SK-N-MC (cell line): ENCODE measurements at regions not wholly inside any gene's neighbourhood (a gene's known extent, or its start where the extent isn't known, plus 50 kb on each side); places are given as distances from the start of the nearest gene placed in this dataset.
A peak's percentile ranks its signal among the peaks of the same experiment; 100 is the strongest.

Experiments
- DNase-seq: peaks from one replicate; pipeline ENCODE4 v3.0.0-alpha.2; 2011; ENCODE audit warnings: low read depth, low spot score
- H3K27ac ChIP-seq: fragments of 200-600 bp; sonication (generic); 2 replicates; pipeline ENCODE4 v1.5.1; 2016; ENCODE audit warnings: mixed run types
- H3K36me3 ChIP-seq: fragments of 200-600 bp; sonication (generic); 2 replicates; pipeline ENCODE4 v1.6.1; 2017; ENCODE audit warnings: antibody characterized with exemption, low read length, mixed read lengths; ENCODE audit not compliant: insufficient read depth
- H3K4me3 ChIP-seq: fragments of 200-600 bp; sonication (generic); 2 replicates; pipeline ENCODE4 v1.5.1; 2016
- H3K9ac ChIP-seq: fragments of 200-600 bp; sonication (generic); 2 replicates; pipeline ENCODE4 v1.8.0; 2017; ENCODE audit warnings: mixed run types, mixed read lengths; ENCODE audit not compliant: insufficient read length
- H3K9me3 ChIP-seq: fragments of 200-600 bp; sonication (generic); 2 replicates; pipeline ENCODE4 v1.6.1; 2017; ENCODE audit warnings: low read depth, mild to moderate bottlenecking, antibody characterized with exemption, low read length, moderate library complexity, mixed read lengths
- EZH2 ChIP-seq: fragments of 200-600 bp; sonication (generic); IDR thresholded peaks from one replicate; pipeline ENCODE4 v1.6.1; 2017; ENCODE audit warnings: antibody characterized with exemption
- FOXP2 ChIP-seq: optimal IDR thresholded peaks from 2 replicates; pipeline ENCODE3; 2011; ENCODE audit warnings: mild to moderate bottlenecking, moderate library complexity; ENCODE audit not compliant: insufficient read depth; ENCODE audit errors: extremely low read length, control extremely low read depth
- POLR2AphosphoS5 ChIP-seq: IDR thresholded peaks from 2 replicates; pipeline ENCODE4 v1.6.1; 2012; ENCODE audit warnings: mild to moderate bottlenecking, low read depth, low read length, borderline replicate concordance

- Histone ChIP-seq H3K27ac (no peak overlapping the region), H3K36me3 (no peaks in the 10 kb centered on the region), H3K9me3 (no peaks in the 10 kb centered on the region), H3K9ac (no peak overlapping the region), H3K4me3 (no peak overlapping the region)
- no peak for TF ChIP-seq FOXP2
- TF ChIP-seq EZH2, result no peak
- no peak for TF ChIP-seq POLR2AphosphoS5
- DNase-seq, result no peak
Observed at GRCh38 chr6:56848105-56848504, 106.8 kb upstream of the BEND6 start.

GRCh38 chr6:56845032-56845431, 109.9 kb upstream of the BEND6 start:
- H3K9ac ChIP-seq, result no peak overlapping the region
- H3K36me3 ChIP-seq, result no peaks in the 10 kb centered on the region
- DNase-seq, result no peak
- H3K4me3 ChIP-seq, result no peak overlapping the region
- H3K27ac ChIP-seq, result no peak overlapping the region
- H3K9me3 ChIP-seq, result no peaks in the 10 kb centered on the region
- TF ChIP-seq EZH2 (no peak), FOXP2 (no peak), POLR2AphosphoS5 (no peak)

- no peak for DNase-seq
- no peak overlapping the region for H3K9ac ChIP-seq
- H3K9me3 ChIP-seq, result no peaks in the 10 kb centered on the region
- TF ChIP-seq FOXP2 (no peak), EZH2 (no peak)
- H3K4me3 ChIP-seq, result peak overlapping the region; percentile 91
- no peak overlapping the region for H3K27ac ChIP-seq
- H3K36me3 ChIP-seq, result no peaks in the 10 kb centered on the region
Observed at GRCh38 chr6:56843476-56844349, 111.2 kb upstream of the BEND6 start.

- peak overlapping the region; percentile 91 for H3K4me3 ChIP-seq
- DNase-seq, result no peak
- H3K27ac ChIP-seq, result no peak overlapping the region
- H3K36me3 ChIP-seq, result no peaks in the 10 kb centered on the region
- H3K9ac ChIP-seq, result peak overlapping the region; percentile 54
- TF ChIP-seq POLR2AphosphoS5 (no peak), FOXP2 (no peak), EZH2 (no peak)
- no peaks in the 10 kb centered on the region for H3K9me3 ChIP-seq
Observed at GRCh38 chr6:56842686-56843475, 112.0 kb upstream of the BEND6 start.

- Histone ChIP-seq H3K36me3 (no peaks in the 10 kb centered on the region), H3K4me3 (no peak overlapping the region), H3K9ac (no peak overlapping the region), H3K27ac (no peak overlapping the region), H3K9me3 (no peaks in the 10 kb centered on the region)
- no peak for DNase-seq
- no peak for TF ChIP-seq EZH2
- TF ChIP-seq POLR2AphosphoS5, result no peak
- TF ChIP-seq FOXP2, result no peak
Observed at GRCh38 chr6:56841751-56842150, 113.2 kb upstream of the BEND6 start.

GRCh38 chr6:56841381-56841749, 113.5 kb upstream of the BEND6 start:
- Histone ChIP-seq H3K9ac (no peak overlapping the region), H3K4me3 (no peak overlapping the region), H3K9me3 (no peaks in the 10 kb centered on the region), H3K27ac (no peak overlapping the region), H3K36me3 (no peaks in the 10 kb centered on the region)
- TF ChIP-seq POLR2AphosphoS5, result no peak
- TF ChIP-seq FOXP2, result no peak
- TF ChIP-seq EZH2, result no peak
- DNase-seq, result no peak

- DNase-seq, result no peak
- 0 out of 2 replicates have a peak overlapping the region, but pooled peaks have one; percentile 15 for H3K27ac ChIP-seq
- TF ChIP-seq EZH2, result no peak
- no peak for TF ChIP-seq POLR2AphosphoS5
- no peak for TF ChIP-seq FOXP2
- H3K4me3 ChIP-seq, result peak overlapping the region; percentile 26
- peak overlapping the region; percentile 29 for H3K9ac ChIP-seq
- no peaks in the 10 kb centered on the region for H3K9me3 ChIP-seq
- no peaks in the 10 kb centered on the region for H3K36me3 ChIP-seq
Observed at GRCh38 chr6:56840467-56841380, 114.2 kb upstream of the BEND6 start.

GRCh38 chr6:56839533-56840183, 115.2 kb upstream of the BEND6 start:
- H3K9ac ChIP-seq, result no peak overlapping the region
- TF ChIP-seq POLR2AphosphoS5, result no peak
- no peak for TF ChIP-seq FOXP2
- H3K4me3 ChIP-seq, result no peak overlapping the region
- H3K27ac ChIP-seq, result no peak overlapping the region
- no peaks in the 10 kb centered on the region for H3K9me3 ChIP-seq
- H3K36me3 ChIP-seq, result no peaks in the 10 kb centered on the region
- DNase-seq, result no peak
